HG03520 (cell line): ENCODE measurements at regions not wholly inside any gene's neighbourhood (a gene's known extent, or its start where the extent isn't known, plus 50 kb on each side); places are given as distances from the start of the nearest gene placed in this dataset.
"Not testable (repeated sequence)": the region's sequence is repeated elsewhere in the genome, so short reads cannot be mapped to it uniquely, and the experiment has no call there.

Source experiments
- ATAC-seq: cut with Tn5 transposase; IDR thresholded peaks from one replicate; pipeline ENCODE4 v1.9.1; 2021; ENCODE audit warnings: mild to moderate bottlenecking, moderate library complexity; ENCODE audit not compliant: unreplicated experiment

- no peak for ATAC-seq
These were observed 1003.7 kb downstream of the SLITRK5 start for GRCh38 chr13:88674841-88675240.

- no peak for ATAC-seq
These were observed 1004.3 kb downstream of the SLITRK5 start for GRCh38 chr13:88675347-88675996.

- ATAC-seq = no peak
These were observed 1004.8 kb downstream of the SLITRK5 start for GRCh38 chr13:88676016-88676415.

- no peak for ATAC-seq
These were observed 1014.3 kb downstream of the SLITRK5 start for GRCh38 chr13:88685459-88685858.

GRCh38 chr13:88701551-88701950 lies 1030.4 kb downstream of the SLITRK5 start:
- ATAC-seq = no peak

GRCh38 chr13:88704600-88705275 lies 1033.6 kb downstream of the SLITRK5 start:
- no peak for ATAC-seq

- ATAC-seq = no peak
These were observed 1036.5 kb downstream of the SLITRK5 start for GRCh38 chr13:88707646-88708045.

- ATAC-seq = no peak
These were observed 1046.8 kb downstream of the SLITRK5 start for GRCh38 chr13:88717946-88718345.

- no peak for ATAC-seq
These were observed 1047.6 kb downstream of the SLITRK5 start for GRCh38 chr13:88718781-88719180.

GRCh38 chr13:88726075-88726474 lies 1054.9 kb downstream of the SLITRK5 start:
- no peak for ATAC-seq

- not testable (repeated sequence) for ATAC-seq
These were observed 1056.1 kb downstream of the SLITRK5 start for GRCh38 chr13:88727236-88727635.

GRCh38 chr13:88729605-88730004 lies 1058.4 kb downstream of the SLITRK5 start:
- ATAC-seq = no peak

- ATAC-seq = no peak
These were observed 1064.9 kb downstream of the SLITRK5 start for GRCh38 chr13:88736026-88736425.

- no peak for ATAC-seq
These were observed 1068.0 kb downstream of the SLITRK5 start for GRCh38 chr13:88739195-88739594.

- ATAC-seq = no peak
These were observed 1073.1 kb downstream of the SLITRK5 start for GRCh38 chr13:88744289-88744688.

GRCh38 chr13:88745011-88745410 lies 1073.8 kb downstream of the SLITRK5 start:
- no peak for ATAC-seq

- ATAC-seq = no peak
These were observed 1080.9 kb downstream of the SLITRK5 start for GRCh38 chr13:88752041-88752440.

- ATAC-seq = no peak
These were observed 1083.0 kb downstream of the SLITRK5 start for GRCh38 chr13:88754141-88754540.

GRCh38 chr13:88761145-88761544 lies 1090.0 kb downstream of the SLITRK5 start:
- no peak for ATAC-seq

GRCh38 chr13:88764103-88764502 lies 1092.9 kb downstream of the SLITRK5 start:
- no peak for ATAC-seq

- no peak for ATAC-seq
These were observed 1129.3 kb downstream of the SLITRK5 start for GRCh38 chr13:88800505-88800904.

- ATAC-seq = no peak
These were observed 1130.2 kb downstream of the SLITRK5 start for GRCh38 chr13:88801361-88801760.

- ATAC-seq = no peak
These were observed 1131.7 kb downstream of the SLITRK5 start for GRCh38 chr13:88802886-88803285.
